ENCODE measurements at regions not wholly inside any gene's neighbourhood (a gene's known extent, or its start where the extent isn't known, plus 50 kb on each side); places are given as distances from the start of the nearest gene placed in this dataset.

DNA sequence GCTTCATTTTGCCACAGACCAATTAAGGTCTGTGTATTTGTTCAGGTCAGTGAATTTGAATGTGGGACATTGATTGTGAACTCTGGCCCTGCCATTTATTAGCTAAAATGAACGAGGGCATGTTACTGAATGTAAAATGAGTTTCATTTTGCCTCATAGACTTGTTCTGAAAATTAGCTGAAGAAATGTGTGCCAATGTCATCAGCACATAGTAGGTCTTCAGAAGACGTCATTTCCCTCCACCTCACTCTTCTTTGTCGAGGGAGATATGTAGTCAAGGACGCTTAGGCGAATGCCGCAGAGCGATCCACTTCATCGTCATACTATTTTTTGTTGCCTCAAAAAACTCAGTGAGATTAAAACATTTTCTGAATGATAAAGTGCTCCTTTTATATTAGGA, 291.7 kb downstream of the SMOC2 start:
- no peaks in the 10 kb centered on the region for H3K36me3 ChIP-seq (ENCODE audit: control insufficient read depth, insufficient read depth, low read length)
- H3K9me3 ChIP-seq (ENCODE audit: control insufficient read depth, low read length): no peaks in the 10 kb centered on the region
- H3K4me3 ChIP-seq (ENCODE audit: extremely low read depth, insufficient read depth, low read length, poor library complexity, severe bottlenecking): no peak overlapping the region
- no peak overlapping the region for H3K27ac ChIP-seq (ENCODE audit: low read depth, low read length, severe bottlenecking)
- 65 to 87% methylated on average over 3 to 4 of the region's 8 CpGs for WGBS, 2 experiments (ENCODE audit: insufficient coverage in 2 of 2)
- no peaks in the 10 kb centered on the region for H3K4me1 ChIP-seq (ENCODE audit: control insufficient read depth, insufficient read depth, low read length, poor library complexity, severe bottlenecking)

GRCh38 chr6:168730931-168731716, 290.1 kb downstream of the SMOC2 start:
- WGBS, 2 experiments (ENCODE audit: insufficient coverage in 2 of 2): 86 to 94% methylated on average over 6 of the region's 14 CpGs
- no peaks in the 10 kb centered on the region for H3K36me3 ChIP-seq (ENCODE audit: control insufficient read depth, insufficient read depth, low read length)
- H3K4me3 ChIP-seq (ENCODE audit: extremely low read depth, insufficient read depth, low read length, poor library complexity, severe bottlenecking): no peak overlapping the region
- H3K27ac ChIP-seq (ENCODE audit: low read depth, low read length, severe bottlenecking): no peak overlapping the region
- no peaks in the 10 kb centered on the region for H3K9me3 ChIP-seq (ENCODE audit: control insufficient read depth, low read length)
- H3K4me1 ChIP-seq (ENCODE audit: control insufficient read depth, insufficient read depth, low read length, poor library complexity, severe bottlenecking): no peaks in the 10 kb centered on the region

- H3K9me3 ChIP-seq (ENCODE audit: control insufficient read depth, low read length): peaks cover 20% of the 10 kb centered on the region
- H3K27ac ChIP-seq (ENCODE audit: low read depth, low read length, severe bottlenecking): no peak overlapping the region
- H3K4me1 ChIP-seq (ENCODE audit: control insufficient read depth, insufficient read depth, low read length, poor library complexity, severe bottlenecking): no peaks in the 10 kb centered on the region
- 89 to 100% methylated on average over 2 of the region's 2 CpGs for WGBS, 2 experiments (ENCODE audit: insufficient coverage in 2 of 2)
- H3K36me3 ChIP-seq (ENCODE audit: control insufficient read depth, insufficient read depth, low read length): no peaks in the 10 kb centered on the region
- H3K4me3 ChIP-seq (ENCODE audit: extremely low read depth, insufficient read depth, low read length, poor library complexity, severe bottlenecking): no peak overlapping the region
Observed at GRCh38 chr6:168728056-168728455, 287.1 kb downstream of the SMOC2 start.

- Histone ChIP-seq H3K9me3 (ENCODE audit: control insufficient read depth, low read length) (peaks cover 21% of the 10 kb centered on the region), H3K4me3 (ENCODE audit: extremely low read depth, insufficient read depth, low read length, poor library complexity, severe bottlenecking) (no peak overlapping the region)
- 89 to 90% methylated on average over 4 of the region's 12 CpGs for WGBS, 2 experiments (ENCODE audit: insufficient coverage in 2 of 2)
Observed at GRCh38 chr6:168726312-168726856, 285.4 kb downstream of the SMOC2 start.

GRCh38 chr6:168725802-168726201, 284.8 kb downstream of the SMOC2 start:
- H3K9me3 ChIP-seq (ENCODE audit: control insufficient read depth, low read length): peaks cover 21% of the 10 kb centered on the region
- H3K36me3 ChIP-seq (ENCODE audit: control insufficient read depth, insufficient read depth, low read length): no peaks in the 10 kb centered on the region
- no peak overlapping the region for H3K4me3 ChIP-seq (ENCODE audit: extremely low read depth, insufficient read depth, low read length, poor library complexity, severe bottlenecking)
- no peak overlapping the region for H3K27ac ChIP-seq (ENCODE audit: low read depth, low read length, severe bottlenecking)
- 76 to 86% methylated on average over 8 to 11 of the region's 12 CpGs for WGBS, 2 experiments (ENCODE audit: insufficient coverage in 2 of 2)
- H3K4me1 ChIP-seq (ENCODE audit: control insufficient read depth, insufficient read depth, low read length, poor library complexity, severe bottlenecking): no peaks in the 10 kb centered on the region

More at GRCh38 chr6:168726312-168726856, 285.4 kb downstream of the SMOC2 start:
- no peak overlapping the region for H3K27ac ChIP-seq (ENCODE audit: low read depth, low read length, severe bottlenecking)
- no peaks in the 10 kb centered on the region for H3K36me3 ChIP-seq (ENCODE audit: control insufficient read depth, insufficient read depth, low read length)
- H3K4me1 ChIP-seq (ENCODE audit: control insufficient read depth, insufficient read depth, low read length, poor library complexity, severe bottlenecking): no peaks in the 10 kb centered on the region

- Histone ChIP-seq H3K27ac (ENCODE audit: low read depth, low read length, severe bottlenecking) (no peak overlapping the region), H3K9me3 (ENCODE audit: control insufficient read depth, low read length) (peaks cover 21% of the 10 kb centered on the region), H3K36me3 (ENCODE audit: control insufficient read depth, insufficient read depth, low read length) (no peaks in the 10 kb centered on the region), H3K4me3 (ENCODE audit: extremely low read depth, insufficient read depth, low read length, poor library complexity, severe bottlenecking) (no peak overlapping the region), H3K4me1 (ENCODE audit: control insufficient read depth, insufficient read depth, low read length, poor library complexity, severe bottlenecking) (no peaks in the 10 kb centered on the region)
- WGBS, 2 experiments (ENCODE audit: insufficient coverage in 2 of 2): 83 to 95% methylated on average over 5 to 6 of the region's 10 CpGs
Observed at GRCh38 chr6:168724669-168725570, 283.9 kb downstream of the SMOC2 start.

GRCh38 chr6:168724033-168724432, 283.0 kb downstream of the SMOC2 start:
- H3K4me1 ChIP-seq (ENCODE audit: control insufficient read depth, insufficient read depth, low read length, poor library complexity, severe bottlenecking): no peaks in the 10 kb centered on the region
- H3K27ac ChIP-seq (ENCODE audit: low read depth, low read length, severe bottlenecking): no peak overlapping the region
- 100% methylated on average over 1 of the region's 1 CpG for WGBS, 2 experiments (ENCODE audit: insufficient coverage in 2 of 2)
- no peaks in the 10 kb centered on the region for H3K36me3 ChIP-seq (ENCODE audit: control insufficient read depth, insufficient read depth, low read length)
- H3K9me3 ChIP-seq (ENCODE audit: control insufficient read depth, low read length): peaks cover 21% of the 10 kb centered on the region
- no peak overlapping the region for H3K4me3 ChIP-seq (ENCODE audit: extremely low read depth, insufficient read depth, low read length, poor library complexity, severe bottlenecking)

DNA sequence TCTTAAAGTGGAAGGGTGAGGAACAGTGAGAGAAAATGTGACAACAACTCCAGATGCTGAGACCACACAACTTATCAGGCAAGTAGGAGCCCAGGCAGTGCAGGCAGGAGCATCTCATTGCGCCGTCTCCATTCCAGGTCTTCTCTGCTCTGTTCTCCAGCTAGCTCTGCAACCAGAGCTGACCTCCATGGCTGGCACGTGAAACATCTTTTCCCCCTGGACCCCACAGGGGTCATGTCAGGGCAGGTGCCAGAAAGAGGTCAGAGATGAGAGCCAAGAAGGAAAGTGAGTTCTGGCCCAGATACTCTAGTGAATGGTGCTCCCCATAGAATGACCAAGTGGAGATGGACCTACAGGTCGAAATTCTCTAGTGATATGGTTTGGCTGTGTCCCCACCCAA, 281.4 kb downstream of the SMOC2 start:
- Histone ChIP-seq H3K9me3 (ENCODE audit: control insufficient read depth, low read length) (peaks cover 21% of the 10 kb centered on the region), H3K27ac (ENCODE audit: low read depth, low read length, severe bottlenecking) (no peak overlapping the region), H3K4me3 (ENCODE audit: extremely low read depth, insufficient read depth, low read length, poor library complexity, severe bottlenecking) (no peak overlapping the region), H3K36me3 (ENCODE audit: control insufficient read depth, insufficient read depth, low read length) (no peaks in the 10 kb centered on the region), H3K4me1 (ENCODE audit: control insufficient read depth, insufficient read depth, low read length, poor library complexity, severe bottlenecking) (no peaks in the 10 kb centered on the region)
- 76 to 89% methylated on average over 3 of the region's 4 CpGs for WGBS, 2 experiments (ENCODE audit: insufficient coverage in 2 of 2)

GRCh38 chr6:168721571-168721970, 280.6 kb downstream of the SMOC2 start:
- 73 to 74% methylated on average over 5 to 6 of the region's 6 CpGs for WGBS, 2 experiments (ENCODE audit: insufficient coverage in 2 of 2)
- Histone ChIP-seq H3K36me3 (ENCODE audit: control insufficient read depth, insufficient read depth, low read length) (no peaks in the 10 kb centered on the region), H3K27ac (ENCODE audit: low read depth, low read length, severe bottlenecking) (no peak overlapping the region), H3K9me3 (ENCODE audit: control insufficient read depth, low read length) (peaks cover 21% of the 10 kb centered on the region), H3K4me1 (ENCODE audit: control insufficient read depth, insufficient read depth, low read length, poor library complexity, severe bottlenecking) (no peaks in the 10 kb centered on the region), H3K4me3 (ENCODE audit: extremely low read depth, insufficient read depth, low read length, poor library complexity, severe bottlenecking) (no peak overlapping the region)

DNA sequence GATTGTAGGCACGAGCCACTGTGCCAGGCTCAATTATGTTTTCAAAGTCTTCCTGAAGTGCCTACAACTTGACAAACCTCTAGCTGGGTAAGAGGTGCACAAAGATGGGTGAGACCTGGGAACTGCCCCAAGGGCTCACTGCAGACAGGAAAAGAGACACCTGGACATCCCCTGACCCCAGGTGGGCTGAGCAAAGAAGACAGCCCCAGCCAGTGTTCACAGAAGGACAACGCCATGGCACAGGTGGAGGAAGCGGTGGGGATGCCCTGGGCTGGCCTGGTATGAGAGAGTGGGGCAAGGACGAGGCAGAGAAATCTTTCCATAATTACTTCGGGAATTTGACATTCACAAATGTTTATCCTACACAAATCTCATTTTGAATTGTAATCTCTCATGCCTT, 278.9 kb downstream of the SMOC2 start:
- no peaks in the 10 kb centered on the region for H3K4me1 ChIP-seq (ENCODE audit: control insufficient read depth, insufficient read depth, low read length, poor library complexity, severe bottlenecking)
- H3K36me3 ChIP-seq (ENCODE audit: control insufficient read depth, insufficient read depth, low read length): no peaks in the 10 kb centered on the region
- no peak overlapping the region for H3K27ac ChIP-seq (ENCODE audit: low read depth, low read length, severe bottlenecking)
- H3K9me3 ChIP-seq (ENCODE audit: control insufficient read depth, low read length): peaks cover 18% of the 10 kb centered on the region
- H3K4me3 ChIP-seq (ENCODE audit: extremely low read depth, insufficient read depth, low read length, poor library complexity, severe bottlenecking): no peak overlapping the region
- 100% methylated on average over 1 to 2 of the region's 5 CpGs for WGBS, 2 experiments (ENCODE audit: insufficient coverage in 2 of 2)

Measured in mesodermal cell (in vitro differentiated cells).